ENCODE measurements at regions not wholly inside any gene's neighbourhood (a gene's known extent, or its start where the extent isn't known, plus 50 kb on each side); places are given as distances from the start of the nearest gene placed in this dataset.

DNA sequence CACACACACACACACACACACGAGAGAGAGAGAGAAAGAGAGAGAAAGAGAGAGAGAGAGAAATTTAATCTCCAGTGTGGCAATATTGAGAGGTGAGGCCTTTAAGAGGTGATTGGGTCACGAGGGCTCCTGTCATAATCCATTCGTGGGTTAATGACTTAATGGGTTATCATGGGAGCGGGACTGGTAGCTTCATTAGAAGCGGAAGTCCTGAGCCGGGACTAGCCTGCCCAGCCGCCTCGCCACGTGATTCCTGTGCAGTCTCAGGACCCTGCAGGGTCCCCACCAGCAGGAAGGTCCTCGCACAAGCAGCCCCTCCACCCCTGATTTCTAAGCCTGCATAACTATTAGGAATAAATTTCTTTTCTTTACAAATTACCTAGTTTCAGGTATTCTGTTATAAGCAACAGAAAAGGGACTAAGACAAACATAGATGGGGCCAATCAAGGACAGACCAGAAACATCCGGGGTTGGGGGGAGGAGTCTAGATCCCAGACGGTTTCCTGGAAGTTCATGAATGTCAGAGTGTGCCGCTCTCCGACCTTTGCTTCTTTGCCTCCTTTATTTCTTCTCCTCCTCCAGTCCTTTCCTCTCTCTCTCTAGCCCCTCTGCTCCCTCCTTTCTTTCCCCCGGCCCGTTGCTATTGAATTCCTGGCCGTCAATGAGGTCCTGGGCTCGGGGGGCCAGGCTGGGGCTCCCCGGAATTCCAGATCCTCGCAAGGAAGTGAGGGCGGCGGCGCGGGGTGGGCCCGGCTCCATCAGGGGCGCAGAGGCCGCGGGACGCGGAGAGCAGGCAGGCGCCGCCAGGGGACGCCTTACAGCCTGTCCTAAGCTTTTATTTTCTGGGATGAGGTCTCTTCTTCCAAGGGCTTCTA is 146.8 kb downstream of the CYP26A1 start:
- Histone ChIP-seq H3K27me3 (no peaks in the 10 kb centered on the region), H3K4me1 (no peaks in the 10 kb centered on the region), H3K27ac (no peak overlapping the region), H3K4me3 (no peak overlapping the region), H3K9me3 (no peaks in the 10 kb centered on the region), H3K36me3 (no peaks in the 10 kb centered on the region)
- 81% methylated on average over 33 of the region's 33 CpGs for WGBS, 2 donors
- intact Hi-C loops (cut with DNase I) = no loop called here
- no peak for TF ChIP-seq CTCF (IDR thresholded peaks at IDR 0.05)
- no peak for TF ChIP-seq POLR2A (IDR thresholded peaks at IDR 0.05)
- DNase-seq = no peak

- no peak overlapping the region for H3K27ac ChIP-seq
- DNase-seq = no peak
- H3K36me3 ChIP-seq = no peaks in the 10 kb centered on the region
- H3K4me1 ChIP-seq = no peaks in the 10 kb centered on the region
- no peak overlapping the region for H3K4me3 ChIP-seq
- no peaks in the 10 kb centered on the region for H3K27me3 ChIP-seq
- H3K9me3 ChIP-seq = no peaks in the 10 kb centered on the region
- TF ChIP-seq EP300 (IDR thresholded peaks at IDR 0.05) (no peak), POLR2A (IDR thresholded peaks at IDR 0.05) (no peak), POLR2AphosphoS5 (IDR thresholded peaks at IDR 0.05) (no peak), CTCF (IDR thresholded peaks at IDR 0.05) (no peak)
- WGBS, 2 donors = 94 to 95% methylated on average over 18 of the region's 18 CpGs
- intact Hi-C loops (cut with DNase I) = no loop called here
Measured at GRCh38 chr10:93221171-93221496, 147.4 kb downstream of the CYP26A1 start.

DNA sequence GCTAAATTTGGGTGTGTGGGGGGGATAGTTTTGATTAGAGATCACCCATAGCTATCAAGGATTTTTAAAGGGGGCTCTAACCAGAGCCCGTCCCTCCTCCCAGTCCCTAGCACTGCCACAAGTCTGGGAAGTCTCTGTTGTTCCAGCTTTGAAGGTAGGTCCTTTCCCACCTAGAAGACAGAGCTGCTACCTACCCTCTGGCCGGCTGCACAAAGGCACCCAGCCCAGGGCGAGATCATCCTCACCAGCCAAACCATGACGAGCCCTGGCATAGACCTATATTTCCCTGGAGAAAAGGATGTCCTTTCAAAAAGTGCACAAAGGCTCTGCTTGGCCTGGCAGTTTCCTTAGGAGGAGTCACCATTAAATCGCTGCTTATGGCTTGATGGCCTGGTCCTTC is 147.8 kb downstream of the CYP26A1 start:
- intact Hi-C loops (cut with DNase I) = no loop called here
- H3K27ac ChIP-seq = no peak overlapping the region
- H3K9me3 ChIP-seq = no peaks in the 10 kb centered on the region
- no peaks in the 10 kb centered on the region for H3K4me1 ChIP-seq
- H3K36me3 ChIP-seq = no peaks in the 10 kb centered on the region
- TF ChIP-seq EP300 (IDR thresholded peaks at IDR 0.05) (no peak), POLR2AphosphoS5 (IDR thresholded peaks at IDR 0.05) (no peak), CTCF (IDR thresholded peaks at IDR 0.05) (no peak), POLR2A (IDR thresholded peaks at IDR 0.05) (no peak)
- no peak overlapping the region for H3K4me3 ChIP-seq
- 85 to 92% methylated on average over 5 of the region's 5 CpGs for WGBS, 2 donors
- H3K27me3 ChIP-seq = no peaks in the 10 kb centered on the region
- DNase-seq = no peak

DNA sequence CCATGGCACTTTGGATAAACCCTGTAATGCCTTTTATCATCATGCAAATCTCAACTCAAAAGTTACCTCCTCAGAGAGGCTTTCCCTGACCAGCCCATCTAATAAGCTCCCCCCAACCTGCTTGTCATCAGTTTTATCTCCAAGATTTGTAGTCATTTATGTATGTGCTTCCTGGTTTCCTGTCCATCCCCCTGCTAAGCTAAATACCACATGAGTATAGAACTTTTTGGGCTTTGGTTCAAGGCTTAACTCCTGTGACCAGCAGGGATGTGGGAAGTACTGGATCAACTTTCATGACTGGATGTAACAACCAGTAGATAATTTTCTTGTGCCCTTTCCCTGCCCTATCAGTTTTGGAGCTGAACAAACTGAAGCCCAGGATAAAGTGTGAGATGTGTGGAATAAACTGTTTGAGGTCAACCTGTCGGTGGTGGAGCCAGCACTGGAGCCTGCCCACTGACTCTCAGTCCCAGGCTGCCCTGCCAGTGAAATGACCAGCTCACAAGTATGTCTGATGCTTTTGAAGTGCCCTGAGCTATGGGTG is 148.6 kb downstream of the CYP26A1 start:
- no peaks in the 10 kb centered on the region for H3K4me1 ChIP-seq
- H3K4me3 ChIP-seq = no peak overlapping the region
- WGBS, 2 donors = 82 to 88% methylated on average over 1 of the region's 1 CpG
- intact Hi-C loops (cut with DNase I) = no loop called here
- no peaks in the 10 kb centered on the region for H3K36me3 ChIP-seq
- no peak for DNase-seq
- no peak overlapping the region for H3K27ac ChIP-seq
- no peaks in the 10 kb centered on the region for H3K27me3 ChIP-seq
- no peak for TF ChIP-seq EP300 (IDR thresholded peaks at IDR 0.05)
- no peak for TF ChIP-seq POLR2A (IDR thresholded peaks at IDR 0.05)
- TF ChIP-seq POLR2AphosphoS5 (IDR thresholded peaks at IDR 0.05) = no peak
- no peak for TF ChIP-seq CTCF (IDR thresholded peaks at IDR 0.05)
- H3K9me3 ChIP-seq = no peaks in the 10 kb centered on the region

DNA sequence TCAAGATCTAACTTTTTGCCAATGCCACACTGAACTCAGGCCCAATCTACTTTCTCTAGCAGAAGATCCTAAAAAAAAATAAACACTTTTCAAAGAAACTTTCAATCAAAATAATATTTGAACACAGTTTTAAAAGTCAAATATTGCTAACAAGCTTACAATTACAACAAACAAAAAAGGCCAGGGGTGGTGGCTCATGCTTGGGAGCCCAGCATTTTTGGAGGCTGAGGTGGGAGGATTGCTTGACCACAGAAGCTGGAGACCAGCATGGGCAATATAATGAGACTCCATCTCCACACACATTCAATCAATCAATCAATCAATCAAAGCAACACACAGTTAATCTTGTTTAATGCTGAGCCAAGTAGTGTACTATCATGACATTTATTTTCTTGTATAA is 149.2 kb downstream of the CYP26A1 start:
- intact Hi-C loops (cut with DNase I) = no loop called here
- H3K27ac ChIP-seq = no peak overlapping the region
- TF ChIP-seq POLR2AphosphoS5 (IDR thresholded peaks at IDR 0.05) (no peak), CTCF (IDR thresholded peaks at IDR 0.05) (no peak), EP300 (IDR thresholded peaks at IDR 0.05) (no peak), POLR2A (IDR thresholded peaks at IDR 0.05) (no peak)
- no peaks in the 10 kb centered on the region for H3K9me3 ChIP-seq
- DNase-seq = no peak
- no peak overlapping the region for H3K4me3 ChIP-seq
- H3K4me1 ChIP-seq = no peaks in the 10 kb centered on the region
- no peaks in the 10 kb centered on the region for H3K36me3 ChIP-seq
- H3K27me3 ChIP-seq = no peaks in the 10 kb centered on the region

All from sigmoid colon (tissue), 6 donors.